ENCODE measurements at regions not wholly inside any gene's neighbourhood (a gene's known extent, or its start where the extent isn't known, plus 50 kb on each side); places are given as distances from the start of the nearest gene placed in this dataset.

DNA sequence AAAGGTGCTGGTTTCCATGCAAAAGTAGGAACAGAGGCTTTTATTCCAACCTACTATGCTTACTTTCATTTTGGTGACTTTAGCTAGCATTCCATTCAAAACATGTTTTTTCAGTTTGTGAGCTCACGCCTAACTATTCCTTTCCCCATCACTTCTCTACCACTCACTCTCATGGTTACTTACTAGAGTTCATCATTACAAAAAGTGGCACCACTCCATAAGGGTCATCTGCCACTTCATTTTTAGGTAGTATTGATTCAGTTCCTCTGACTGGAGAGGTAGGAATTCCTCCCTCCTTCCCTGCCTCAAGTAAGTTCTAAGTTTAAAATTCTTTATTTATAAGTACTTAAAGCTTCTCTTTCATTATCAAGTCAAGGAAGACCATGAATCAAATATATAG lies 543.1 kb downstream of the HTR7 start:
- TF ChIP-seq EP300 (IDR thresholded peaks at IDR 0.05): no peak
- TF ChIP-seq, protein P1, sequence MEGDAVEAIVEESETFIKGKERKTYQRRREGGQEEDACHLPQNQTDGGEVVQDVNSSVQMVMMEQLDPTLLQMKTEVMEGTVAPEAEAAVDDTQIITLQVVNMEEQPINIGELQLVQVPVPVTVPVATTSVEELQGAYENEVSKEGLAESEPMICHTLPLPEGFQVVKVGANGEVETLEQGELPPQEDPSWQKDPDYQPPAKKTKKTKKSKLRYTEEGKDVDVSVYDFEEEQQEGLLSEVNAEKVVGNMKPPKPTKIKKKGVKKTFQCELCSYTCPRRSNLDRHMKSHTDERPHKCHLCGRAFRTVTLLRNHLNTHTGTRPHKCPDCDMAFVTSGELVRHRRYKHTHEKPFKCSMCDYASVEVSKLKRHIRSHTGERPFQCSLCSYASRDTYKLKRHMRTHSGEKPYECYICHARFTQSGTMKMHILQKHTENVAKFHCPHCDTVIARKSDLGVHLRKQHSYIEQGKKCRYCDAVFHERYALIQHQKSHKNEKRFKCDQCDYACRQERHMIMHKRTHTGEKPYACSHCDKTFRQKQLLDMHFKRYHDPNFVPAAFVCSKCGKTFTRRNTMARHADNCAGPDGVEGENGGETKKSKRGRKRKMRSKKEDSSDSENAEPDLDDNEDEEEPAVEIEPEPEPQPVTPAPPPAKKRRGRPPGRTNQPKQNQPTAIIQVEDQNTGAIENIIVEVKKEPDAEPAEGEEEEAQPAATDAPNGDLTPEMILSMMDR (IDR thresholded peaks at IDR 0.05): no peak
- no peak for TF ChIP-seq RCOR1 (IDR thresholded peaks at IDR 0.05; ENCODE audit: low read depth, low read length)
- no peak for TF ChIP-seq POLR2A (IDR thresholded peaks at IDR 0.05; ENCODE audit: low read length)
- no peak for TF ChIP-seq KDM5A (IDR thresholded peaks at IDR 0.05)
- no peak for TF ChIP-seq KDM1A (IDR thresholded peaks at IDR 0.05; ENCODE audit: low read depth)
- no peak for TF ChIP-seq BHLHE40 (IDR thresholded peaks at IDR 0.05; ENCODE audit: low read depth, low read length)
- no peak for TF ChIP-seq FOSL2 (IDR thresholded peaks at IDR 0.05)
- no peak for TF ChIP-seq FOSL2 (CRISPR knock-in tag; IDR thresholded peaks at IDR 0.05)
- TF ChIP-seq FOSB (CRISPR knock-in tag; IDR thresholded peaks at IDR 0.05): no peak
- no peak for TF ChIP-seq CBX2 (IDR thresholded peaks at IDR 0.05; ENCODE audit: borderline replicate concordance, low read depth)
- TF ChIP-seq, protein P2, sequence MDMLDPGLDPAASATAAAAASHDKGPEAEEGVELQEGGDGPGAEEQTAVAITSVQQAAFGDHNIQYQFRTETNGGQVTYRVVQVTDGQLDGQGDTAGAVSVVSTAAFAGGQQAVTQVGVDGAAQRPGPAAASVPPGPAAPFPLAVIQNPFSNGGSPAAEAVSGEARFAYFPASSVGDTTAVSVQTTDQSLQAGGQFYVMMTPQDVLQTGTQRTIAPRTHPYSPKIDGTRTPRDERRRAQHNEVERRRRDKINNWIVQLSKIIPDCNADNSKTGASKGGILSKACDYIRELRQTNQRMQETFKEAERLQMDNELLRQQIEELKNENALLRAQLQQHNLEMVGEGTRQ (IDR thresholded peaks at IDR 0.05): no peak
- TF ChIP-seq HDAC2 (IDR thresholded peaks at IDR 0.05): no peak
- no peak for TF ChIP-seq POLR2AphosphoS2 (conservative IDR thresholded peaks at IDR 0.05; ENCODE audit: low read length)
